ENCODE measurements at regions not wholly inside any gene's neighbourhood (a gene's known extent, or its start where the extent isn't known, plus 50 kb on each side); places are given as distances from the start of the nearest gene placed in this dataset.

DNA sequence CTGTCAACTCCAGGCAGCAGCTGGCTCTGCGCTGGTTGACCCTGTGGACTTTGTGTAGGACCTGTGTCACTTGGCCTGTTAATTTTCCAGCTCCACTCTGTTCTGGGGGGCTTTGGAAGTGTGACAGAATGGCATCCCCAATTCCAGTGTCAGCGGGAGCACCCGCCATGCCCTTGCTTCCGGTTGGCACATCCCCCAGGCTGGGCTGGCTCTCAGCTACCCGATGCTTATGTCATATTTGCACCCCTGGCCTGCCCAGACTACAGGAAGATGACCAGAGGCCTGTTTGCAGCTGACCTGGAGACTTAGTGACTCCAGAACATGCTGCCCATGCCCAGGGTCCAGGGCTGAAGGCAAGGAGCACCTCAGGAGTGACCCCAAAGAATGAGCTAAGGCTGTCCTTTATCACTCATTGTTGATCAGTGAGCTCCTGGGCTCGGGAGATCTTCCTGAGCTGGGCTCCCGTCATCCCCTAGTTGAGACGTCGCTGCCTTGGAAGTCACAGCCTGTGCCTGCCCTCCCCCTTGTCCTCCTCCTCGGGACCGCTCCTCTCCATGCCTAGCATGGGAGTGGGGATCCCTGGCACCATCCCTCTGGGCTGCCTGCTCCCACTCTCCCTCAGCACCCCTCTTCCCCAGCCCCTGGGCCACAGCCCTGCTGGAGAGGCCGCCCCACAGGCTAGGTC lies 163.4 kb upstream of the RTL1 start:
- no peak for DNase-seq (ENCODE audit: low spot score)

DNA sequence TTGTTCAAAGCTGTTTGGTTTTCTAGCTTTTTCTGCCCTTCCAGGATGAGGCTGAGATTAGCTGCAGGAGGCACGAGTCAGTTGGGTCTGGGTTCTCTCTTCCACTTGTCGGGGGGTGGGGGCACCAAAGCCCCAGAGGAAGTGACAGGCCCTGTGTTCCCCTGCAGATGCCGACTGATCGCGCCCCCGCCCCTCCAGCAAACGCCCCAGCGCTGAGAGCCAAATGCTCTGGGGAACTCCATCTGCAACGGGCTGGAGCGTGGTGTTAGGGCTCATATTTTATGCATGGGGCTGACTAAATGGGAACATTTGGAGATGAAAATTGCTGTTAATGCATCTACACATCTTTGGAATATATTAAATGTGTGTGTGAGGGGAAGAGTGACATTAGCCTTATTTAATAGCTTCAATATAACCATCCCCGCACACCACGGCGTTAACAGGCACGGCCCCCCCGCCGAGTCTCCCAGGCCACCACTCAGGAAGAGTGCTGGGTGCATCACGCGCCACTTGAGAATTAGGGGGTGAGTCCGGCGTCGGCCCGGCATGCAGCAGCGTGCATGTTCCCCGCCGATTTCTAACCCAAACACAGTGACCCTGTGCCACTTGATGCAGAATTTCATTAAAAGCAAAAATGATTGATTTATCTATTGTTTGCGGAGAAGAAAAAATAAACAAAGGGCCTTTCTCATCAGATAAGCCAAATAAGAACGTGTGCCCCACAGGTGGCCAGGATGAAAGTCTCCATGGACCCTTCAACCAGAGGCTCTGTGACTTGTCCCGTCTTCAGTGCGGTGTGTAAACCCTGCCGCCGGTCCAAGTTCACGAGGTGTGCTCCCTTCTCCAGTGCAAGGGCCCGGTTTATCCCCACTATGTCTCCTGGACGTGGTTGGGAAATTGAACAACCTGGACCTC lies 165.0 kb upstream of the RTL1 start:
- no peak for DNase-seq (ENCODE audit: low spot score)

DNA sequence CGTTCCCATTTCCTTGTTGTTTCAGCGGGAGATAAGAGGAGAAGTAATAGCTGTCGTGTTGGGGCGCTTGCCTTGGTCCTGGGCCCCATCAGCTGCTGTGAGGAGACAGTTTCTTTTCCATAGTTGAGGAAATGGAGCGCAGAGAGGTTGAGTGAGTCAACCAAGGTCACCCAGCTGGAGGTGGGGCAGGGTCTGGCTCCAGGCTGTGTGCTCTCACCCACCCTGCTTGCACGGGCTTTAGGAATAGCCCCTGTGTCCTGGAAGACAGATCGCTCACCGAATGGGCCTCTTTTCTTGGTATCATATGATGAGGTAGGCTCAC lies 165.7 kb upstream of the RTL1 start:
- DNase-seq (ENCODE audit: low spot score): no peak

GRCh38 chr14:101069666-101070362 lies 166.3 kb upstream of the RTL1 start:
- DNase-seq (ENCODE audit: low spot score): no peak

GRCh38 chr14:101070540-101071492 lies 167.3 kb upstream of the RTL1 start:
- DNase-seq (ENCODE audit: low spot score): no peak

DNA sequence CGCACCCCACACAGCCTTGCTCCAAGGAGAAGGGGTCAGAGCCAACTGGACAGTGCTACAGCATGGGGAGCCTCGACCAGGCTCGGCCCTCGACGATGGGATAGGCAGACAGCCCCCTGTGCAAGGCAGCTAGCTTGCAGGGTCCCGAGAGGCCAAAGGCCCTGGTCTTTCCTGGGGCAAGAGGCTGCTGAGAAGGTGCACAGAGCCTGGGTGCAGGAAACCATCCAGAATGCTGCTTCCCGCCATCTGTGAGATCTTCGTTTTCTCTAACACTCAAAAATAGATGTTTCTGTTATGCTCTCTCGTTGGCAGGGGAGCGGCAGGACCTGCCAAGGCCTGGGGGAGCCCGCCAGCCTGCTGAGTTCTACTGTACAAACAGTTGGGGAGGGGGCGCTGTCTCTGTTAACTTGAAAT lies 168.0 kb upstream of the RTL1 start:
- no peak for DNase-seq (ENCODE audit: low spot score)

- no peak for DNase-seq (ENCODE audit: low spot score)
Measured at GRCh38 chr14:101072070-101072469, 168.5 kb upstream of the RTL1 start.

DNA sequence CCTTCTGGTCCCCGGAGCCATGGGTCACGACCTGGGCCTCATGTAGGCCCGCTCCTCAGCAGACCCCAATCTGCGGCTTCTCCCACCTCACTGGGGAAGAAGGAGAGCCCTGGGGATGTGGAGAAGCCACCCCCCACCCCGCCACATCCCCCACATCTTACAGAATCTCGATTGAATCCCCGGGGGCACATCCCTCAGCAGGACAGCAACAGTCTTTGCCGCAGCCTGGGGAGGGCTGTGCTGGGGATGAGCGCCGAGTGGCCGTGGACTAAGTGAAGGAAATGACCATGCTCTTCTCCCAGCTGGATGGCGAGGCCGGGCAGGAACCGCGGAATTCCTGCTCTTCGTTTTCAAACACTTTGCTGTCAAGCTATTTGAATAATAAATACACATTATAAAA lies 169.0 kb upstream of the RTL1 start:
- DNase-seq (ENCODE audit: low spot score): no peak

DNA sequence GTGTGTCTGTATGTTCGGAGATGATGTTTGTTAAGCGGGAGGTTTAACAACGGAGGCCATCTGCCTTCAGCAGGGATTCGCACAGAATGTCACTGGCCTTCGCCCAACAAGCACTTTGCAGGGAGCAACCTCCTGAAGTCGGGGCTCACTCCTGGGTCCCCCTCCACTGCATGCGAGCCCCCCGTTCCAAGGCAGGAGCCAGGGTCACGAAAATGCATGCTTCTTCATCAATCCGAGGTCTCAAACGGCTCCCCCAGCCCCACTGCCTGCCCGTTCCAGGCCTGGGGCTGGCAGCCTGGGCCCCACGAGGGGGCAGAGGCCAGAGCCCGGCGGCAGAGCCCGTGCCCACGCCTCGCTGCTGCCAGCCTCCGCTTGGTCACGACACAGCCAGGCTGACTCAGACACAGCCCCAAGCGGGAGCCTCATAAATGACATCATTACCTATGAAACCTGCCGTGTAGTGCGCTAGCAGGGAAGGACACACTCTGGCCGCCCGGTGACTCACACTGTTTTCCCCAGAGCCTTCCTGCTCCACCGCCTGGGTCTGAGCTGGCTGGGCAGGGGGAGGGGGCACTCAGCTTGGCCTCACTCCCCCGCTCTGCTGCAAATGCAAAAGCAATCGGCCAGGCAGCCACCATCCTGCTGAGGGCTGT lies 169.5 kb upstream of the RTL1 start:
- peak; percentile 78 for DNase-seq (ENCODE audit: low spot score)

- no peak for DNase-seq (ENCODE audit: low spot score)
Measured at GRCh38 chr14:101073598-101073965, 170.1 kb upstream of the RTL1 start.

- DNase-seq (ENCODE audit: low spot score): no peak
Measured at GRCh38 chr14:101074196-101075024, 170.9 kb upstream of the RTL1 start.

DNA sequence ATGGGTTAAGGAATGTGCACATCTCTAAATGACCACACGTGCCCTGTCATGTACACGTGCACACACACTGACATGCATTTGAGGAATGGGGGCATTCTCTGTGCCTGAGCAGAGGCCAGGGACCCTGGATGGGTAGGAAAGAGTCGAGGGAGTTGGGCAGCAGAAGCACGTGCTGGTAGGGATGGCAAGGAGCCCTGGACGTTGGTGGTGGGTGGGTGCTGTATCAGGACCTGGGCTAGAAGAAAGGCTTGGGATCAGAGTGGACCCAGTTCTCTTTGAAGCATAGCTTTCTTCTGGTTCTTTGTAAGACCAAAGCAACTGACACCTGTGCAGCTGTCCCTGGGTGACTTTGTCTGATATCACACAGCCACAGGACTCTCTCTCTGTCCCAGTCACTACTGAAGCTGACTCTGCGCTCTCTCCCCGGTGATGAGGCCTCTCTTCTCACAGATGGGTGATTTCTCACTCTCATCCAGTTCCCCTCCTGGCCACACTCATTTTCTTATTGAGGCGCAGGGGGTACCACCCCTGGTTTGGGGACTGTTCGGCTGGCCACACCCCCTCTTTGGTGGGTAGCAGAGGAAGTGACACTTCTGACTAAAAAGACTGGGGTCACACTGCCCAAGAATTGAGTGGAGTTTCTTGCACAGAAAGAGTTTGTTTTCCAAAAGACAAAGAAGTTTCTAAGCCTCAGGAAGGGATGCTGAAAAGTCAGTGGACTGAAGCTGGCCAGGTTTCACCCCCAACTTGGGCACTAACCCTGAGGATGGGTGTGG lies 171.7 kb upstream of the RTL1 start:
- DNase-seq (ENCODE audit: low spot score): no peak

DNA sequence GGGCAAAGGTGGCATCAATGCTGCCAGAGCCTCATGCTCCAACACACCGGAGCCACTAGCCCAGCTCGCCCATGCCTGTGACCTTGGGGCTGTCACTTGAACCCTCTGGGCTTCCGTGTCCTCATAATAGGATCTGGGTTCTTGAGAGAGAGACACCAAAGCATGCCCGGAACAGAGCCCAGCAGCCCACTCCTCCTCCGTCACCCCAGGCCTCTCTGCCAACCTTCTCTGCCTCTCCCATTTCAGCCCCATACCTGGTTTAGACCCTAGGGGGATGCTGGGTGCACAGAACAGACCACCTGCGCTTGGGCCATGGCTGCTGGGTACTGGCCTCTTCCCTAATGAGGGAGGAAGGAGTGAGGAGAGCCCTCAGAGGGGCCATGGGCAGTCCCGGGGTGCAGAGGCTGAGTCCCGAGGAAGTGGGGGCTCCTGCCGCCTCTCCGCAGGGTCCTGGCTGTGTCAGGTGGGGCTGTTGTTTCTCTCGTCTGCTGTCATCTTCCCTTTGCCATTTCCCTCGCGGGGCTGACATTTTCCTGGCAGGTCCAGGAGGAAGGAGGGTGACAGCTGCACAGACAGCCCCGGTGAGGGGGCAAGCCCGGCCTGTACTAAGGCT lies 172.4 kb upstream of the RTL1 start:
- DNase-seq (ENCODE audit: low spot score): no peak

- DNase-seq (ENCODE audit: low spot score): no peak
Measured at GRCh38 chr14:101076451-101077198, 173.1 kb upstream of the RTL1 start.

- DNase-seq (ENCODE audit: low spot score): peak; percentile 45
Measured at GRCh38 chr14:101077481-101078074, 174.1 kb upstream of the RTL1 start.

GRCh38 chr14:101078170-101078891 lies 174.8 kb upstream of the RTL1 start:
- no peak for DNase-seq (ENCODE audit: low spot score)

DNA sequence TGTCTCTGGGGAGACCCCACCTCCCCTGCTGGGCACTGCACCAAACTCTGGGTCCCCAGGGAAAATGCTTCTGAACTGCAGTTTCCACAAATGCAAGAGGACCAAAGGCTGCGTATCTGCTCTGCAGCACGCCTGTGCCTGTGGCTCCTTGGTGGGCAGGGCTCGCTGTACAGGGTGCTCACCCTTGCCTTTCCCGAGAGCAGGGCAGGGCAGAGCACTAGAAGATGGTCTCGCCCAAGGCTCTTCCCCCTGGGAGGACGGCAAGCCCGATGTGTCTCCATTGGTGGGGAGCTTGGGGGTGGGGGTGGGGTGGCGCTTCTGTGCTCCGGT lies 175.3 kb upstream of the RTL1 start:
- no peak for DNase-seq (ENCODE audit: low spot score)
